NCI-H748 treated with DMSO at 0.1 percent for 48 hours (cell line): ENCODE measurements at regions not wholly inside any gene's neighbourhood (a gene's known extent, or its start where the extent isn't known, plus 50 kb on each side); places are given as distances from the start of the nearest gene placed in this dataset.

Experiments used
- DNase-seq: peaks from one replicate; lab custom pipeline; 2025; lab: John Stamatoyannopoulos, UW

DNA sequence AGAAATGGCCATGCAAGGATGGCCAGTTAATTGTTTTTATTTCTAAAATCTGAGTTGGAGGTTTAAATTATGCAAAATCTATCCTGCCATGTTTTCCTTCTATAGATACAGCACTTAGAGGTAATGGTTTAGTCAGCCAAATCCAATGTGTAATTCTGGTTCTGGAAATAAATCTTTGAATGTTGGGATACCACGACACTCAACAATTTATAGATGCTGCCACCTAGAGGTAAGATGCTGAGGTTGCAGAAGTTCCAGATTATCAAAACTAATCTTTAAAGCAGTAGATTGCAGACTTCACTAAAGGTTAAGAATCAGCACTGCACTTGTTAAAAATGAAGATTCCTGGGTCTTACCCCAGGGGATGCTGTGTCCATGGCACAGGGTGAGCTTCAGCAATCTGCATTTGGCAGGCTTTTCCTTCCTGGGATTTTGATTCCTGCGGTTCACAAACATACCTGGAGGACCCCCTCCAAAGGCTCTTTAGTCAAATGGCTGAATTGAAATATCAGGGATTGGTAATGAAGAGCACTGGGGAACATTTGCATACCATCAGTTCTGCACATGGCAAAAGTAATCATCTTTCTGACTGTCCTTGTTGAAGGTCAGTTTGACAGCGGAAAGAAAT is 53.4 kb upstream of the ANO4 start:
- no peak for DNase-seq

DNA sequence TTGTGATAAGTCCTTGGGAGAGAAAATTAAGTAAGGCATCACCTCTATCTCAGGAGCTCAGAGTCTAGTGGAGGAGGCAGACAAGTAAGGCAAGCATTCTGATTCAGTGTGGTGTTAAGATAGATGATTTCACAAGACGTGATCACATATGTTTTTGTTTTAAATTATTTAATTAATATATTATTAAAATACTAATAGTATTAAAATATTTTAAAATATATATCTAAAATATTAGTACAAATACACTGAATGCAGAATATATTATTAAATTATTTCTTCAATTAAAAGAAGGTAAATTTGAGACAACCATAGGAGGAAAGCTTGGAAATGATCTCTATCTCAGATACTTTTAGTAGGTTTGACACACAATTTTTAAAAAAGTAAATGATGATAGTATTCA is 51.5 kb upstream of the ANO4 start:
- DNase-seq = no peak
